Loucy (cell line): ENCODE measurements at regions not wholly inside any gene's neighbourhood (a gene's known extent, or its start where the extent isn't known, plus 50 kb on each side); places are given as distances from the start of the nearest gene placed in this dataset.

Source experiments
- CTCF ChIP-seq: fragments of 200-600 bp; sonication (generic); conservative IDR thresholded peaks from 2 replicates; pipeline ENCODE4 v1.5.1; 2014; ENCODE audit warnings: mild to moderate bottlenecking, antibody characterized with exemption, low read length
- EZH2phosphoT487 ChIP-seq: fragments of 200-600 bp; IDR thresholded peaks from 2 replicates; pipeline ENCODE4 v1.6.1; 2018; ENCODE audit warnings: antibody characterized with exemption, mild to moderate bottlenecking, moderate library complexity, borderline replicate concordance

DNA sequence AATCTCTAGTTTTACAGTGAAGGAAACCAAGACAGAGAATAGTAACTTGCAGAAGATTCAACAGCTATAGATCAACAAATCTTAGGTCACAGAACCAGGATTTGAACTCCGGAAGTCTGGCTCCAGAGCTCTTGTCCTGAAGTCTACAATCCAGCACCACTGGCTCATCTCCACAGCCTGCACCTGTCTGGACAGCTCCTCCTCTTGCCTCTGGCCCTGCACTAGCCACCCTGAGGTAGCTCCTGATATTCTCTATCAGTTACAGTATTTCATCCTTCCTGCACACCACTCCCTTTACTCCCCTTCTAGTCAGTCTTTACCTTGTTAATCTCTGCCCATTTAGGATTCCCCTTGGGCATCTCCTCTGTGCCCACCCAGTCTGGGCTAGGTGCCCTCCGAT lies 58.1 kb upstream of the LNX1 start:
- TF ChIP-seq CTCF, result no peak
- TF ChIP-seq EZH2phosphoT487, result no peak
